ENCODE measurements at regions not wholly inside any gene's neighbourhood (a gene's known extent, or its start where the extent isn't known, plus 50 kb on each side); places are given as distances from the start of the nearest gene placed in this dataset.
"Not testable (repeated sequence)": the region's sequence is repeated elsewhere in the genome, so short reads cannot be mapped to it uniquely, and the experiment has no call there.

DNA sequence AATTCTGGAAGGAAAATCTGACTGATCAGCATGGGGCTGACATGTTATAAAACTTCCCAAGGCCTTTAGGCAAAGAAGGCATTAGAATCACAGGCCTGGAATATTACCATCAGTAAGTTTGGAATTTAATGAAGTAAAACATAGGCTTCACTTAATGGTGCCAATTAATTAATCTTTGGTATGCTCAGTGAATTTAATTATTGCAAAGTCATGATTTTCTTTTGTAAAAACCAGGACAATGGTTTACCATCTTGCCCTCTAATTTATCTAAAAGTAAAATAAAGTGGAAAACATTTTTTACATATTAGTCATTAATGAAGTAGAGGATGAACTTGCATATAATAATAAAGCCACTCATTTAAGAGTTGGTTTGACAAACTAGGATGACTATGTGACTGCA, 220.3 kb downstream of the SEC23IP start:
- DNase-seq = no peak

DNA sequence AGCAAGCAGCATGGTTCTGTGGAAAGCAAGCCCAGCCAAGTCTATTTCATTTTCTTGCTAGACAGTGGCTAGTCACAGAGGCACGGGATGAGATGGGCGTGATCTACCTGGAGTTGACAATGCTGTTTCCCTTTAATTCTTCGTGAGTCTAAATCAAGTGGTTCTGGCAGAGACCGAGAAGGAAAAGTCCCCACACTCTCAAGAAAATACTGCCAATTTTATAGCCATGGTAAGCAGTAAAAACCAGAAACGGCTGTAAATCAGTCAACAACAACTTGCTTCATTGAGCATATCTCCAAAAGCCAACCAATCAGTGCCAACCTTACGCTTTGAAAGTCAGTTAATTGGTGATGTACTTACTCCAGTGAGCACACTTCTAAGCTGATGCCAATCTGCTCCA, 223.4 kb downstream of the SEC23IP start:
- no peak for DNase-seq

DNA sequence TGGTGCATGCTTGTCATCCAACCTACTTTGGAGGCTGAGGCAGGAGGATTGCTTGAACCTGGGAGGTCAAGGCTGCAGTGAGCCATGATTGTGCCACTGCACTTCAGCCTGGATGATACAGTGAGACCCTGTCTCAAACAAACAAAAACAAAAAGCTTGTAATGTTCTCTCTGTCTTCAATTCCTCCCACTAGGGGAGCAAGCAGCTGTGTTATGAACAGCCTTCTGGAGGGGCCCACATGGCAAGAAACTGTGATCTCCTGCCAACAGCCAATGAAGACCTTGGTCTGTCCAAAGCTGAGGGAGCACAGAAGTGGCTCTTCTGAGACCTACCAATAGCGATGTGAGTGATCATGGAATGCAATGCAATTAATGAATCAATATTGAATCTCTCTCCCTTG, 229.2 kb downstream of the SEC23IP start:
- DNase-seq = no peak

DNA sequence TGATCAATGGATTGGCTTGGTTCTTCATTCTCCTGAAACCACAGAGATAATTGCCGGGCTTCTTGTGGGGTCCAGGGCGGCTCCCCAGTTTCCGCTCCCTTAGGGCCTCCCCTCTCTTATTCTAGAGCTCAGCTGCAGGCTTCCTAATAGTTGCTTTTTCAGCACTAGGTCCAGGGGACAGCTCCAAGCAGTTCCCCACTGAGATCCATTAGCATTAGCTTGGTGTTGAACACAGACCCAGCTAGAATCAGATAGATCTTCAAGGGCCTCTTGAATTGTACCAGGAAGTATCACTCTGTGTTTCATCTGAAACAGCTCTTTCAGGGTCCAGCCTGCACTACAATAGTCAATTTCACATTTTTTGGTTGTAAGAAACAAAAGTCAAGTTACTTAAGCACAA, 238.7 kb downstream of the SEC23IP start:
- no peak for DNase-seq

DNA sequence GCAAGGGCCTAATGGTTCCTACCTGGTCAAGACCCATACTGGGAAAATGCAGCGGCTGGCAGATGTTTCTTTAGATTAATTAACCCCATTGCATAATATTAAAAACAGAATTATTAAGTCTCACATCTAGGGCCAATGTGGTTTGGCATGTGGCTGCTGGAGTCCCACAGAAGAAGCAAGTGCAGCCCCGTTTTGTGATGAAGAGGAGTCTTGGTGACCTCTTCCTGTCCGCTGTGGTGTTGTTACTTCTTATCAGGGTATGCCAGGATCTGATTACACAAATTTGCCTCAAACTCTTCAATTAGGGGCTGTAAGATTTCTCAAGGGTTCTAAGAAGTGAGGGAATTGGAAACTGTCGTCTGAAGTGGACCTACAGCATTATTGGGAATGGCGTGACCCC, 240.3 kb downstream of the SEC23IP start:
- DNase-seq = no peak

DNA sequence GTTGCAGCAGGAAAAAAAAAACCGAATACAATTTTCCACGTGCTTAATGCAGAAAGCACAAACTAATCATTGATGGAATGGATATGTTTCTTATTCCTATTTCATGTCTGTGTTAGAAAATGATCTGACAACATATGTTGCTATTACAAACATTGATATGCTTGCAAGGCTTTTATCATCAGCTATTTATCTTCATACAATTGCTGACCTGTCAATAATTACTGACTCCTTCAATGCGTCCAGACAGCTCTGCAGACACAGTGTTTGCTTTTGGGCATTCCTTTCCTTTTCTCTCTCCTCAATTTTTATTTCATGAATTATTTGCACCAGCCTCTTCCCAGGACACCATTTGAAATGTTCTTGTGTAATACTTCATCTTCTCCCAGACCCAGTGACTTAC, 246.2 kb downstream of the SEC23IP start:
- no peak for DNase-seq

DNA sequence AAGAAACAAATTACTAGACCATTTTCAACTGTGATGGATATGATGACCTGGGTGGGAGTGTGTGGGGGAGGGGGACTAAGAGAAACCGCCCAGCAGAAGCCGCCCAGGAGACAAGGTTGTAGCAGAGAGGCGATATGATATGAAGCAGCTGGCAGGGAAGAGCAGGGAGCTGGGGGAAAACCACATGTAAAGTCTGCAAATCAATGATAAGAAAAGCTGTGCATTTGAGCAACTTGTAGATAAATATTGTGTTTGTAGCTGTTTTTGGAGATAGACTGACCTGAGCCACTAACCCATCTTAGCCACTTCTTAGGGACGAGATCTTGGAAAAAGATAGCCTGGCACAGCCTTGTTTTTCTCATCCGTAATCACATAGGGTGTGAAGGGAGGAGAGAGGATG, 252.6 kb downstream of the SEC23IP start:
- DNase-seq = no peak

DNA sequence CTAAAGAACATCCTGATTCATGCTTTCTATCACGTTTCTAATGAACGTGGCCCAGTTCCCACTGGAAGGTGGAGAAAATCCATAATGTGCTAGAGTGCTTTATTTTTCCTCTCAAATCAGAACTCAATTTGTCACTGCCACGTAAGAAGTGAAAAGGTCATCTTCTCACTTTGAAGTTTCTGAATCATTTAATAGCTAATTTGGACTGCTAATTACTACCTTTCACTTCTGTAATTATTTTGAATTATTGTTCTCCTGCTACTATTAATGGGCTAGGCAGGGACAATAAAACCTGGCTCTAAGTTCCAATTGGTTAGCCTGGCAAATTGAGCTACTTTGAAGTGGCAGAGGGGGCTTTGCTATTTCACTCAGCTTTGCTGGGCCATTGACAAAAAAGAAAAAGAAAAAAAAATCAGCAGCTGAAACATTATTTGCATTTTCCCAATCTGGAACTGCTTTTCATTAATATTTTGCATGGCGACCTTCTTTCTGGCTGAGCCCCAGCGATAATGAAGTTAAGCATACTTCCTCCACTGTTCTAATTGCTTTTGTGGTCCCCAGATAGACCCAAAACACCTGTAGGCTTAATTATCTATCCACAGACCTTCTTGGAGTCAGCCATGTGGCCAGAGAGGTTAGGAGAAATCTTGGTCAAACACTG, 264.2 kb downstream of the SEC23IP start:
- peak; percentile 93 for DNase-seq

DNA sequence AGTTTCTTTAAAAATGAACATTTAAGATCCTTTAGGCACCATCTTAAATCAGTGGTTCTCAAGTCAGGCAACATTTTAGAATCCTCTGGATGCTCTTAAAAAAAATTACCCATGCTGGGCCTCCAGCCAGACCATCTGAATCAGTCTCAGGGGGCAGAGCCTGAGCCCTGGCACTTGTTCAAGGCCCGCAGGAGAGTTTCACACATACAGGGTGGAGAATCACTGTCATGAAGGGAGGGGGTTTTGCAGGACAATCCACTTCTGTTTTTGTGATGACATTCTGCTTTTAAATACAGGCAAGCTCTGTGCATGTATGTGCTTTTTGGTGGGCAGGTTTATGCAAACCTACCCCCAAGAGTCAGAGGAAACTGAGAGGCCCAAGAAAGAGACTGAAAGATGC, 268.6 kb downstream of the SEC23IP start:
- peak; percentile 39 for DNase-seq

DNA sequence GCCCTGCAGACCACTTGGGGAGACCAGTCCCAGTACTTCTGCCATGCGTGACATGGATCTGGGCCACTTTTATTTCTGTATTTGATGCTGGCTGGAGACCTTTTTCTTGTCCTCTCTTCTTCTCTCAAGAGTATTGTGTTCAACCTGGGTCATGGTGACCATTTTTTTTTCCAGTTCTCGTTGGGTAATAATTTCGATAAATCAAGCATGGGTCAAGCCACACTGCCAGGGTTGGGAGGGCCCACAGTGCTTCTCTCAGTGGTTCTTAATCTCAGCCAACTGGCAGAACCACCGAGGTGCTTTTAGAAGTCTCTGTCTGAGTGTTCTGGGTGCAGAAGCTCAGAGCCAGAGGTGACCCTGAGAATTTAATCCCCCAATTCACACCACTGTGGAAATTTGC, 269.9 kb downstream of the SEC23IP start:
- no peak for DNase-seq

DNA sequence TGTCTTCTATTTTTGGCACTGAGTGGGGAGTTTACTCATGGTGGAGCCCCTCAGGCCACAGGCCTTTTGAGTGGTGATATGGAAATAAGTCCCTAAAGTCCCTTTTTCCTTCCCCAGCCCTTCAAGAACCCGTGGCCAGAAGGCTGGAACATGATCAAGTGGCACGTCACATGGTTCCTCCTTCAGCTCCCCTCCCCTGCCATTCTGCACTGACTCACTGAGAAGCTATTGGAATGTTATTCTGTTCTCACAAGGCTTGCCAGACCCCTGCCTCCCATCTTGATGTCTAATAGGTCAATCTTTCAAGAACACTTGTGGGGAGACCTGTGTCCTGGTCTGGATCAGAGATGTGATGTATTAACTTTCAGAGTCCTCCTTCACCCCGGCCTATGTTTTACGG, 279.8 kb downstream of the SEC23IP start:
- DNase-seq = no peak

DNA sequence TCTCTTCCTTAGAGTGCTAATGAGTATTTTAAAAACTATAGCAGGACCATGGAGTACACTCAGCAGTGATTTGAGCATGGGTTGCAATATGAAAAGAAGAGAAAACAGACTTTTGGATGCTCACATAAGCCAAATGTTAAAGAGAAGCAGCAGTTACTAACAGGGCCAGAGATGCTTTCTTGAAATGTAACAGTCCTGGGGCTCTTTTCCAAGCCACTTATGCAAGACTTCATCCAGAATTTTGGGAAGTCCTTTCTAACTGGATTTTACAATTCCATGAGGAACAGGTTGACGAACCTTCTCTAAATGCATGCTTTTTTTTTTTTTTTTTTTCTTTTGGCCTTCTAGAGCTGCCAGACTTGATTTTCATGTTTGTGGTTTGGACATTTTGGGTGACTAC, 282.0 kb downstream of the SEC23IP start:
- DNase-seq = peak; percentile 30

DNA sequence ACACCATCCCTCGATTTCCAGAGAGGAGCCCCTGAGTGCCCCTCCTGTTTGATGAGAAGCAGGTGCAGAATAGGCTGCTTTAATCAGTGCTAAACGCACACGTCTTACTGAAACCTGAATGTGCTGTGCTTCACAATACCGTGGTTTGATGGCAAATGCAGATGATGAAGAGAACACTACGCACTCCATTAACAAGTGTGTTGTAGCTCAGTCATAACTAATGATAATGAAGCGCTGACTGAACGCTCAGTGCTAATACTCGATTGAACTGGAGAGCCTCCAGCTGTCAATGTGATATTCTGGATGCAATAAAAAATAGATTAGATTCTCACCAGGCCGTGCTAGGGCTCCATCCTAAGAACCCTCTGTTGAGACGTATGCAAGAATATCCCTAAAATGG, 279.7 kb upstream of the PLPP4 start:
- no peak for DNase-seq

DNA sequence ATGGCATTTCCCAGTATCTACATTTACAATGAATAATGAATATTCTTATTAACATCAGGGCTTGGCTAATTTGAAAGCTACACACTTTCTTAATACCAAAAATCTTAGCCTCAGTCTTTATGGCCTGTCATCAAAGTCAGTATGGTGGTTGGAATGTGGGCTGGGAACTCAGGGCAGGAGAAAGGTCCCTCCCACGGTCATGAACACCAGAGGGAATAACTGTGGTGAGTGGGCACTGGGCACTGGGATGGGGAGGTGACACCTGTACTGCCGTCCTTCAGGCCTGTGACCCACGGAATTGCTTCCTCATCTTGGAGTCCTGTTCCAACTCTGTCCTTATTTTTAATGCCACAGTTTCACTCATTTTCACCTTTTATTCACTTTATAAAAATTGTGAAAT, 276.9 kb upstream of the PLPP4 start:
- DNase-seq = peak; percentile 37

DNA sequence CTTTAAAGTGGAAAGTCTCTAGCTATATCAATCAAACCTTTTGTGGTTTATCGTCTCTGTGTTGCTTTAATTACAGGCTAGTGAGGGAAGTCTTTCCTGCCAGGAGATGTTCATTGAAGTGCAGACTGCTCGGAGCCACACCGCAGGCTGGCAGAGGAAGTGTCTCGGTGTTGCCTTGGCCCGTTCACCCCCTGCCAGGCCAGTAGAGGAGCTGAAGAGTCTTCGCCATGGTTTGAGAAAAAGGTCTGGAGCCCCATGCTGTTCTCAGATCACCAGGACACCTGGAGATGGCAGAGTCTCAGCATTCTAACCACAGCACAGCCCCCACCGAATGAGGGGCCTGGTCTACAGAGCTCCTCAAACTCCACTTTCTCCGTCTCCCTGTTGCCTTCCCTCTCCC, 275.9 kb upstream of the PLPP4 start:
- peak; percentile 89 for DNase-seq

DNA sequence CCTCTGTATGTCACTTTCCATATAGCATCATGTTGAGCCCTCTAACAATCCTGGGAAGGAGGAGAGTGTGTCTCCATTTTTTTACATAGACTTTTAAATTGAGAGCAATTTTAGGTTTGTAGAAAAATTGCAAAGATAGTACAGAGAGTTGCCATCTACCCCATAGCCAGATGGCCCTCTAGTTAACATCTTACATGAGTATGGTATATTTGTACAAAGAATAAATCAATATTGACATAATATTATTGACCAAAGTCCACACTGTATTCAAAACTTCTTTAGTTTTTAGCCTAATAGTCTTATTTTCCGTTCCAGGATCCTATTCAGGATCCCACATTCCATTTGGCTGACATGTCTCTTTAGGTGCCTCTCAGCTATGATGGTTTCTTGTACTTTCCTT, 274.6 kb upstream of the PLPP4 start:
- DNase-seq = no peak

DNA sequence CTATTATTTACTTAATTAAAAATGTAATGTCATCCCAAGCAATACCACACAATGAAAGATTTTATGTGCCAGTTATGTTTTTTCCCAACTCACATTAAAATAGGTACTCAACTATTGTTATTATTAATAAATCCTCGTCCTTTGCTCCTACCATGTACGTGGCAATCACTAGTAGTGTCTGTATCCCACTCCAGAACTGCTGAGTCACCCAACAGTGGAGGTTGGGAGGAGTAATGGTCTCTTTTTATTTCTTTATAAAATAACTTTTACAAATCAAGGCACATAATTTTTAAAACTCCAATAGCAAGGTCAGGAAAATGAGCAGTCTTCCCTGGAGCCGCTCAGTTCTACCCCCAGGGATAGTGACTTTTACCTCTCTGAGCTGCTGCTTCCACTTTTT, 273.5 kb upstream of the PLPP4 start:
- no peak for DNase-seq

DNA sequence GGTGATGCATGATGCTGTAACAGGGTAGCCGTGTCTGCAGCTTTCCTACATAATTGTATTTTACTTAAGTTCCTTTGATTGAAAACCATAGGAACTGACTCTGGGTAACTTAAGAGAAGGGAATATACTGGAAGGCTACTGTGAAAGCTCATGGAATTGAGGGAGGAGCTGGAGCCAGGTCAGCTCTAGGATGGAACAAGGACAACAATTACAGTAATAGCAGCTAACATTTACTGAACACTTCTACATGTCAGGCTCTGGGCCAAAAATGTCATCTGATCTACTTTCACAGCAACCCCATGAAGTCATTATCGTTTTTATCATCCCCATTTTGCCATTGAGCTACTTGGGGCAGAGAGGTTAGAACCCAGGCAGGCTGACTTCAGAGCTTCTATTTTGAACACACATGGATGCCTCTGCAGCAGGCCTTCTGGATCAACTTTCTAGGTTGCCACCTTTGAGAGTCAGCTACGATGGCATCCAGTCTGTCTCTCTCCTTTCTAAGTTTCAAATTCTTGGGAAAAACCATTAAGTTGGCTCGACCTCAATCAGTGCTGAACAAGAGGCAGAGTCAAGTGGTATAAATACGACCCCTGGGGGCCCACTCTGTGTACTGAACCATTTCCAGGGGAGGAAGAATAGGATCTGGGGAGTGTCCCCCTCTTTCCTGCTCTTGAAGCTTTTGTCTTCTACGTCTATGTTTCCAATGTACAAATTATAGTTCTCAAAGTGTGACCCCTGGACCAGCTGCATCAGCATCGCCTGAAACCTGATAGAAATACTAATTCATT, 272.3 kb upstream of the PLPP4 start:
- DNase-seq = peak; percentile 23

DNA sequence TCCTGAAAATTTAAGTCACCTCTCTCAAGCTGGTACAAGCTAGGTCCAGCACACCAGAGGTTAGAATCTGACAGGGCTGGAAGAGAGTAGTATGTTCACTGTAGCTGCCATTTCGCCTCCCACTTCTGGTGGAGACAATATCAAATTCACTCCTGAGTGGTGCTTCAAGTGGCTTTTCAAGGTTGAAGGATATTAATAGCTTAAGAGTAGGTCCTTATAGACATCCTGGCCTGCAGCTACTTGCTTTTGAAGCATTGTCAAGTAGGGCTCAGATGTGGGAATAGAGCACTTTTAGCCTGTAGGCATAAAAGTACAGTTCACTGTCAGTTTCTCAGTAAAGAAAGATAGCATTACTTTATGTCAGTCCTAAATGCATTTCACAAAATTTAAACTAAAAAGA, 270.5 kb upstream of the PLPP4 start:
- DNase-seq = no peak

DNA sequence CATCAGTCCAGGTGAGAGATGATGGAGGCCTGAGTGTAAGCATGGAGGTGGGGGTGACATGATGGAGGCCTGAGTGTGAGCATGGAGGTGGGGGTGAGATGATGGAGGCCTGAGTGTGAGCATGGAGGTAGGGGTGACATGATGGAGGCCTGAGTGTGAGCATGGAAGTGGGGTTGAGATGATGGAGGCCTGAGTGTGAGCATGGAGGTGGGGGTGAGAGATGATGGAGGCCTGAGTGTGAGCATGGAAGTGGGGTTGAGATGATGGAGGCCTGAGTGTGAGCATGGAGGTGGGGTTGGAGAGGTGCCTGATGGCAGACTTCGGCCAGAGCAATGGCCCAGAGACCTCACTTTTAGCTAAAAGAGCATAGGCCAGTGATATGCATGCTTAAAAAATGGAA, 269.9 kb upstream of the PLPP4 start:
- not testable (repeated sequence) for DNase-seq

DNA sequence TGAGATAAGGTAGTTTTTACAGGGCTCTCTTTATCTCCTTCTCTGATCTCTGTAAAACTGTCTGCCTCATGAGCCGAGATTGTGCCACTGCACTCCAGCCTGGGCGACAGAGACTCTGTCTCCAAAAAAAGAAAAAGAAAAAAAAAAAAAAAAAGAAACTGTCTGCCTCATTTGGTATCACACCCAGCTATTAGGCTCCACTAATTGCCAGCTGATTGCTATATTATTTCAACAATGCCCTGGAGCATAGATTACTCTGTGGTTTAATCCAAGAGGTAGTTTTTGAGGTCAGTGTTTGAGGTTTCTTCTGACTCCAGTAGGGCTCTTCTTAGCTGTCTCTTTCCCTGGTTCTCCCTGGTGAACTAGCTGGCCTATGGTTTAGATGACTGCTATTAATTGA, 268.1 kb upstream of the PLPP4 start:
- peak; percentile 68 for DNase-seq

DNA sequence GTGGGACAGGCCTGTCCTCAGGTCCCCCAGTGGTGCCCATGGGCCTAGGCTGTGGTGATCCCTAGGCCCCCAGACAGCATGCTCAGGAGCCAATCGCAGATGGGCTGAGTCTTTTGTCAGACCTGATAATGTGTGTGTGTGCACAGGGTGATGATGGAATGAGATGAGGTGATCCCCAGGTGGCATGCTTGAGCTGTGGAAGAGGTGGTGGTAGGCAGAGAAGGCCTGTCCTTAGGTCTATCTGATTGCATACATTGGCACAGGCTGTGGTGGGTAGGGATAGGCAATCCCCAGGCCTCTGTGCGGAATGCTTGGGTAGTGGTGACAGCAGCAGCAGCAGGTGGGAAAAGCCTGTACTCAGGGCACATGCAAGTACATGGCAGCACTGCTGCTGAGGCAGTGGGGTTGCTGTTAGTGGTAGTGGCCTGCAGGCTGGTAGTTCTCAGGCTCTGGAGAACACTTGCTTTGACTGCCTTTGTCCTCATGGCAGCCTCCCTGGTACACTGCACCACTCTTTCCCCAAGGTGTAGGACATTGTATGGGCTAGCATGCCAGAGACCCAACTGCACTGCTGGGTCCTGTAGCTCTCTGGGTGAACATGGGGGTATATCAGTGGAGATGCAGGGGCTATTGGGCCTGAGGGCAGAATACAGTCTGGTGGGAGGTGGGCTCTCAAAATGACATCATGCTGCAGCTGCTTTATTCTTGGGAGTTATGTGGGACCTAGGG, 260.9 kb upstream of the PLPP4 start:
- no peak for DNase-seq

DNA sequence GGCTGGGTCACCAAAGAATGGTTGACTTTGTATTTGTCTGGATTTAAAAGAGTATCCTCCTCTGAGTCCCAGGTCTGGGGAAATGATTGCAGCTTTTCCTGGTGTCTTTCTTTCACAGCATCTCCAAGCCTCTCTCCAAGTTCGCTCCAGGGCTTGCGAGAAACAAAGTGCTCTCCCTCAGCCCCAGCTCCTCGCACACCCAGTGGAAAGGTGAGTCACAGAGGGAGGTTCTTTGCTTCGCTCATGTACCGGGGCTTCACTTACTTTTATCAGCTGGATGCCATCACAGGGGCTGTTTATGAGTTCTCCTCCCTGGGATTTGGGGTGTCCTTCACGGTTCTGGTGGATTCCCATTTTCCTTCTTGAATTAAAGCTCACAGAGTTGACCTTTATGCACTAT, 252.2 kb upstream of the PLPP4 start:
- no peak for DNase-seq

DNA sequence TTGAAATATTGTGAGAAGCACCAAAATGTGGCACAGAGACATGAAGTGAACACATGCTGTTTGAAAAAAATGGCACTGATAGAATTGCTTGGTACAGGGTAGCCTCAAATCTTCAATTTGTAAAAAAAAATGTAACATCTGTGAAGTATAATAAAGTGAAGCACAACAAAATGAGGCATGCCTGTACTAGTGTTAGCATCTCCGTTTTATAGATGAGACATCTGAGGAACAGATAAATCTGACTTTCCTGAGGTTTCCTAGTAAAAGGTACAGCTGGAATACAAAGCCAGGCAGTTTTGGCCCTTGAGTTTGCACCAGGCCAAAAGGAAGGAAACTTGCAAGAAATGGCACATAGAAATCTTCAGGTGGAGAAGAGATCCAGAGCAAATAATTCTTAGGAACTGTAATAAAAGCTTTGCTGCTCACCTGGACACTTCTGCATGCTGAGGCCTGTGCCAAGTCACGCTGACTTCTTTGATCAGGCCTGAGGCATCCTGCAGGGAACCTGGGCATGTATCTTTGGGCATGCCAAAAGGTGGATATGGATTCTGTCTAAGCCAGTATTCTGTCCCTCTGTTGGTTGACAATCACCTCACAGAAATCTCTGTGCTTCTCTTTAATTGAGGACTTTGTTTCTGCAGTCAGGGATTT, 251.5 kb upstream of the PLPP4 start:
- DNase-seq = peak; percentile 67

Measured in NCI-H69 (cell line).